Naive thymus-derived CD4-positive, alpha-beta T cell (primary cell): ENCODE measurements at regions not wholly inside any gene's neighbourhood (a gene's known extent, or its start where the extent isn't known, plus 50 kb on each side); places are given as distances from the start of the nearest gene placed in this dataset.
"Not testable (repeated sequence)": the region's sequence is repeated elsewhere in the genome, so short reads cannot be mapped to it uniquely, and the experiment has no call there.

Experiments
- ATAC-seq: fragments of 150-1000 bp; cut with Tn5 transposase; 2 replicates; pipeline ENCODE4 v1.10.0; 2021; ENCODE audit warnings: mild to moderate bottlenecking, moderate library complexity
- CTCF ChIA-PET: fragments of 350-600 bp; sonication (Branson Sonifier 250); formaldehyde crosslinking; loops from one replicate; lab custom pipeline; 2021; ENCODE audit warnings: antibody characterized with exemption; lab: Charles Lee
- POLR2A ChIA-PET: fragments of 350-600 bp; sonication (Branson Sonifier 250); formaldehyde crosslinking; loops from one replicate; lab custom pipeline; 2021; ENCODE audit warnings: antibody characterized with exemption, inconsistent platforms; lab: Charles Lee
- DNase-seq, 9 donors: peaks; one replicate each; pipeline versions ENCODE4 v3.0.0 to v3.0.0-alpha.2; 2020 to 2022; ENCODE audit warnings: mixed read lengths in 1 of 9
- H3K27ac ChIP-seq: one replicate; pipeline ENCODE4 v1.7.0; 2013; ENCODE audit warnings: mild to moderate bottlenecking, low read depth, low read length, moderate library complexity
- H3K27me3 ChIP-seq, 2 donors: one replicate each; pipeline ENCODE4 v1.7.0; 2013; ENCODE audit warnings: low read length in 2 of 2, mild to moderate bottlenecking in 2 of 2, moderate library complexity in 2 of 2; ENCODE audit not compliant: control insufficient read depth in 2 of 2, insufficient read depth in 2 of 2
- H3K36me3 ChIP-seq, 3 experiments: 1 replicate in 2 of 3; 2 replicates in 1 of 3; pipeline ENCODE4 v1.7.0; 2013; ENCODE audit warnings: low read length in 3 of 3, mild to moderate bottlenecking in 3 of 3, moderate library complexity in 1 of 3; ENCODE audit not compliant: insufficient read depth in 3 of 3, control insufficient read depth in 2 of 3
- H3K4me1 ChIP-seq, 2 donors: one replicate each; pipeline ENCODE4 v1.7.0; 2013; ENCODE audit warnings: low read length in 2 of 2, mild to moderate bottlenecking in 2 of 2, moderate library complexity in 1 of 2; ENCODE audit not compliant: control insufficient read depth in 2 of 2, insufficient read depth in 2 of 2
- H3K4me3 ChIP-seq: 2 replicates; pipeline ENCODE4 v1.7.0; 2013; ENCODE audit warnings: mild to moderate bottlenecking, low read length
- H3K9me3 ChIP-seq, 3 experiments: 1 replicate in 2 of 3; 2 replicates in 1 of 3; pipeline ENCODE4 v1.7.0; 2013; ENCODE audit warnings: low read length in 3 of 3; ENCODE audit not compliant: control insufficient read depth in 2 of 3
- H3K27ac Mint-ChIP-seq, 9 donors: one replicate each; pipeline ENCODE4 v1.8.0; 2020 to 2022; ENCODE audit warnings: mixed read lengths in 9 of 9, mild to moderate bottlenecking in 8 of 9, moderate library complexity in 5 of 9, inconsistent platforms in 2 of 9
- H3K27me3 Mint-ChIP-seq, 5 donors: one replicate each; pipeline ENCODE4 v1.8.0; 2021 to 2022; ENCODE audit warnings: mixed read lengths in 5 of 5, mild to moderate bottlenecking in 1 of 5
- H3K36me3 Mint-ChIP-seq, 5 donors: one replicate each; pipeline ENCODE4 v1.8.0; 2020 to 2022; ENCODE audit warnings: mixed read lengths in 5 of 5, mild to moderate bottlenecking in 3 of 5, inconsistent platforms in 1 of 5
- H3K4me1 Mint-ChIP-seq, 7 donors: one replicate each; pipeline ENCODE4 v1.8.0; 2020 to 2022; ENCODE audit warnings: mixed read lengths in 7 of 7, mild to moderate bottlenecking in 3 of 7, inconsistent platforms in 1 of 7
- H3K4me3 Mint-ChIP-seq, 10 donors: one replicate each; pipeline ENCODE4 v1.8.0; 2020 to 2022; ENCODE audit warnings: mild to moderate bottlenecking in 10 of 10, mixed read lengths in 10 of 10, moderate library complexity in 6 of 10, inconsistent platforms in 2 of 10
- H3K9me3 Mint-ChIP-seq, 11 donors: one replicate each; pipeline ENCODE4 v1.8.0; 2020 to 2022; ENCODE audit warnings: mixed read lengths in 11 of 11, mild to moderate bottlenecking in 4 of 11, inconsistent platforms in 1 of 11, moderate library complexity in 1 of 11
- intact Hi-C, 2 donors: fragments of 100-400 bp; cut with micrococcal nuclease; formaldehyde crosslinking; loops; one replicate each; pipeline ENCODE4 v1.15.1; 2023

GRCh38 chr3:181486141-181486885 lies 225.4 kb upstream of the SOX2 start:
- Mint-ChIP-seq H3K9me3 (peaks cover 1 to 36% (median 11%) of the 10 kb centered on the region in 11 donors), H3K4me3 (no peak overlapping the region), H3K4me1 (no peaks in the 10 kb centered on the region), H3K36me3 (peaks cover 0 to 16% (median 0%) of the 10 kb centered on the region in 5 donors), H3K27ac (no peak overlapping the region), H3K27me3 (peaks cover 0 to 5% (median 0%) of the 10 kb centered on the region in 5 donors)
- Histone ChIP-seq H3K27ac (no peak overlapping the region), H3K4me3 (no peak overlapping the region), H3K27me3 (no peaks in the 10 kb centered on the region), H3K36me3 (no peaks in the 10 kb centered on the region), H3K9me3 (no peaks in the 10 kb centered on the region), H3K4me1 (no peaks in the 10 kb centered on the region)
- no peak for ATAC-seq
- intact Hi-C loops = no loop called here
- ChIA-PET POLR2A (no interaction called here), CTCF (interaction anchor here (0.6 kb wide), 1 partner anchor 124 kb away, joined by 3 read pairs; no protein-coding TSS in a partner anchor)
- no peak for DNase-seq

- Histone ChIP-seq H3K4me3 (no peak overlapping the region), H3K27me3 (no peaks in the 10 kb centered on the region), H3K36me3 (no peaks in the 10 kb centered on the region), H3K4me1 (no peaks in the 10 kb centered on the region), H3K9me3 (no peaks in the 10 kb centered on the region), H3K27ac (no peak overlapping the region)
- peaks cover 0 to 5% (median 0%) of the 10 kb centered on the region in 5 donors for H3K27me3 Mint-ChIP-seq
- intact Hi-C loops = no loop called here
- peaks cover 0 to 12% (median 0%) of the 10 kb centered on the region in 5 donors for H3K36me3 Mint-ChIP-seq
- H3K27ac Mint-ChIP-seq = no peak overlapping the region
- no peaks in the 10 kb centered on the region for H3K4me1 Mint-ChIP-seq
- ChIA-PET CTCF (no interaction called here), POLR2A (no interaction called here)
- no peak overlapping the region for H3K4me3 Mint-ChIP-seq
- peaks cover 6 to 47% (median 19%) of the 10 kb centered on the region in 11 donors for H3K9me3 Mint-ChIP-seq
- DNase-seq = no peak
- ATAC-seq = no peak
Observed at GRCh38 chr3:181484026-181484425, 227.7 kb upstream of the SOX2 start.

GRCh38 chr3:181475146-181475545 lies 236.6 kb upstream of the SOX2 start:
- POLR2A ChIA-PET, intact Hi-C loops, CTCF ChIA-PET: not testable (repeated sequence)

GRCh38 chr3:181470349-181470748 lies 241.4 kb upstream of the SOX2 start:
- Histone ChIP-seq H3K4me3 (no peak overlapping the region), H3K36me3 (no peaks in the 10 kb centered on the region), H3K27ac (no peak overlapping the region), H3K4me1 (no peaks in the 10 kb centered on the region), H3K27me3 (no peaks in the 10 kb centered on the region), H3K9me3 (peaks cover 0 to 9% (median 0%) of the 10 kb centered on the region in 3 experiments)
- Mint-ChIP-seq H3K36me3 (peaks cover 0 to 9% (median 0%) of the 10 kb centered on the region in 5 donors), H3K9me3 (peaks cover 13 to 55% (median 23%) of the 10 kb centered on the region in 11 donors), H3K4me1 (no peaks in the 10 kb centered on the region), H3K27me3 (no peaks in the 10 kb centered on the region), H3K27ac (no peak overlapping the region), H3K4me3 (no peak overlapping the region)
- intact Hi-C loops = no loop called here
- POLR2A ChIA-PET = no interaction called here
- CTCF ChIA-PET = no interaction called here
- DNase-seq (no peak), ATAC-seq (no peak)

More at GRCh38 chr3:181475146-181475545, 236.6 kb upstream of the SOX2 start:
- Mint-ChIP-seq H3K9me3 (peaks cover 12 to 81% (median 43%) of the 10 kb centered on the region in 11 donors), H3K36me3 (peaks cover 0 to 18% (median 0%) of the 10 kb centered on the region in 5 donors)
- H3K9me3 ChIP-seq = peaks cover 0 to 19% (median 0%) of the 10 kb centered on the region in 3 experiments
- not testable (repeated sequence) for H3K27me3 Mint-ChIP-seq, H3K4me3 ChIP-seq, ATAC-seq, DNase-seq, H3K36me3 ChIP-seq, H3K4me1 Mint-ChIP-seq, H3K4me1 ChIP-seq, H3K27ac ChIP-seq, H3K27ac Mint-ChIP-seq, H3K4me3 Mint-ChIP-seq, H3K27me3 ChIP-seq

GRCh38 chr3:181464033-181464694 lies 247.6 kb upstream of the SOX2 start:
- Mint-ChIP-seq H3K4me3 (no peak overlapping the region), H3K27ac (no peak overlapping the region), H3K36me3 (no peaks in the 10 kb centered on the region), H3K4me1 (no peaks in the 10 kb centered on the region), H3K27me3 (no peaks in the 10 kb centered on the region), H3K9me3 (peaks cover 0 to 14% (median 5%) of the 10 kb centered on the region in 11 donors)
- Histone ChIP-seq H3K27me3 (no peaks in the 10 kb centered on the region), H3K4me1 (no peaks in the 10 kb centered on the region), H3K9me3 (no peaks in the 10 kb centered on the region), H3K4me3 (no peak overlapping the region), H3K27ac (no peak overlapping the region), H3K36me3 (no peaks in the 10 kb centered on the region)
- ATAC-seq (no peak), DNase-seq (no peak)
- CTCF ChIA-PET = no interaction called here
- POLR2A ChIA-PET = no interaction called here
- intact Hi-C loops = no loop called here

GRCh38 chr3:181461381-181461780 lies 250.3 kb upstream of the SOX2 start:
- H3K27me3 Mint-ChIP-seq = no peaks in the 10 kb centered on the region
- no peaks in the 10 kb centered on the region for H3K4me1 Mint-ChIP-seq
- H3K27ac Mint-ChIP-seq = no peak overlapping the region
- ATAC-seq = no peak
- H3K4me3 Mint-ChIP-seq = no peak overlapping the region
- ChIA-PET CTCF (no interaction called here), POLR2A (no interaction called here)
- intact Hi-C loops = no loop called here
- Histone ChIP-seq H3K4me1 (no peaks in the 10 kb centered on the region), H3K4me3 (no peak overlapping the region), H3K36me3 (no peaks in the 10 kb centered on the region), H3K27me3 (no peaks in the 10 kb centered on the region), H3K27ac (no peak overlapping the region), H3K9me3 (no peaks in the 10 kb centered on the region)
- peaks cover 0 to 12% (median 6%) of the 10 kb centered on the region in 11 donors for H3K9me3 Mint-ChIP-seq
- H3K36me3 Mint-ChIP-seq = no peaks in the 10 kb centered on the region
- no peak for DNase-seq
